Stimulated activated CD4-positive, alpha-beta T cell treated with anti-CD3 and anti-CD28 coated beads, Interleukin-4, amount 100 ng/mL, for 1 hour (primary cell): ENCODE measurements at regions not wholly inside any gene's neighbourhood (a gene's known extent, or its start where the extent isn't known, plus 50 kb on each side); places are given as distances from the start of the nearest gene placed in this dataset.

Source experiments
- DNase-seq: peaks from one replicate; pipeline ENCODE4 v3.0.0-alpha.2; 2020

GRCh38 chr10:107855301-107856046, 691.0 kb upstream of the SORCS1 start:
- no peak for DNase-seq

- DNase-seq, result no peak
These were observed 684.3 kb upstream of the SORCS1 start for GRCh38 chr10:107848726-107849360.

- DNase-seq, result no peak
These were observed 683.1 kb upstream of the SORCS1 start for GRCh38 chr10:107847620-107848019.

GRCh38 chr10:107834706-107835105, 670.2 kb upstream of the SORCS1 start:
- DNase-seq, result no peak

GRCh38 chr10:107831772-107832171, 667.3 kb upstream of the SORCS1 start:
- DNase-seq, result no peak

- no peak for DNase-seq
These were observed 664.7 kb upstream of the SORCS1 start for GRCh38 chr10:107829161-107829560.

GRCh38 chr10:107826171-107826570, 661.7 kb upstream of the SORCS1 start:
- no peak for DNase-seq

- no peak for DNase-seq
These were observed 650.5 kb upstream of the SORCS1 start for GRCh38 chr10:107814865-107815487.

- no peak for DNase-seq
These were observed 649.1 kb upstream of the SORCS1 start for GRCh38 chr10:107813451-107814162.

- DNase-seq, result no peak
These were observed 645.4 kb upstream of the SORCS1 start for GRCh38 chr10:107809889-107810288.

- DNase-seq, result no peak
These were observed 643.3 kb upstream of the SORCS1 start for GRCh38 chr10:107807836-107808235.

- DNase-seq, result no peak
These were observed 641.5 kb upstream of the SORCS1 start for GRCh38 chr10:107806026-107806425.

- no peak for DNase-seq
These were observed 639.0 kb upstream of the SORCS1 start for GRCh38 chr10:107803546-107803945.

- DNase-seq, result no peak
These were observed 635.6 kb upstream of the SORCS1 start for GRCh38 chr10:107800061-107800460.

GRCh38 chr10:107790271-107790670, 625.8 kb upstream of the SORCS1 start:
- DNase-seq, result no peak

GRCh38 chr10:107771066-107771465, 606.6 kb upstream of the SORCS1 start:
- DNase-seq, result no peak

GRCh38 chr10:107767185-107767584, 602.7 kb upstream of the SORCS1 start:
- DNase-seq, result no peak

GRCh38 chr10:107754814-107755213, 590.3 kb upstream of the SORCS1 start:
- DNase-seq, result no peak

GRCh38 chr10:107749235-107749634, 584.7 kb upstream of the SORCS1 start:
- DNase-seq, result no peak

- no peak for DNase-seq
These were observed 583.3 kb upstream of the SORCS1 start for GRCh38 chr10:107747851-107748250.

GRCh38 chr10:107741971-107742370, 577.5 kb upstream of the SORCS1 start:
- DNase-seq, result no peak

- no peak for DNase-seq
These were observed 576.6 kb upstream of the SORCS1 start for GRCh38 chr10:107740962-107741690.

- DNase-seq, result no peak
These were observed 575.4 kb upstream of the SORCS1 start for GRCh38 chr10:107739951-107740350.
